Duodenal mucosa (tissue), 2 donors: ENCODE measurements at regions not wholly inside any gene's neighbourhood (a gene's known extent, or its start where the extent isn't known, plus 50 kb on each side); places are given as distances from the start of the nearest gene placed in this dataset.

Experiments
- H3K27ac ChIP-seq: one replicate; pipeline ENCODE4 v1.7.0; 2013; ENCODE audit warnings: low read depth, low read length
- H3K27me3 ChIP-seq, 2 donors: one replicate each; pipeline ENCODE4 v1.7.0; 2013; ENCODE audit warnings: low read length in 2 of 2, control low read depth in 1 of 2; ENCODE audit not compliant: insufficient read depth in 2 of 2, control insufficient read depth in 1 of 2
- H3K36me3 ChIP-seq, 2 donors: one replicate each; pipeline ENCODE4 v1.7.0; 2013; ENCODE audit warnings: low read length in 2 of 2, control low read depth in 1 of 2; ENCODE audit not compliant: insufficient read depth in 2 of 2, control insufficient read depth in 1 of 2
- H3K4me1 ChIP-seq, 2 donors: one replicate each; pipeline ENCODE4 v1.7.0; 2013; ENCODE audit warnings: low read length in 2 of 2, control low read depth in 1 of 2; ENCODE audit not compliant: insufficient read depth in 2 of 2, control insufficient read depth in 1 of 2
- H3K4me3 ChIP-seq, 2 donors: one replicate each; pipeline ENCODE4 v1.7.0; 2013; ENCODE audit warnings: low read length in 2 of 2, low read depth in 1 of 2
- H3K9ac ChIP-seq, 2 donors: one replicate each; pipeline ENCODE4 v1.7.0; 2013; ENCODE audit warnings: low read length in 2 of 2, low read depth in 1 of 2
- H3K9me3 ChIP-seq, 2 donors: one replicate each; pipeline ENCODE4 v1.7.0; 2013; ENCODE audit warnings: low read length in 2 of 2, control low read depth in 1 of 2; ENCODE audit not compliant: control insufficient read depth in 1 of 2

GRCh38 chr9:126261584-126262356, 64.9 kb upstream of the MVB12B start:
- H3K27me3 ChIP-seq, result peaks cover 5 to 17% of the 10 kb centered on the region in 2 donors
- H3K4me1 ChIP-seq, result no peaks in the 10 kb centered on the region
- no peak overlapping the region for H3K4me3 ChIP-seq
- H3K9me3 ChIP-seq, result no peaks in the 10 kb centered on the region
- no peak overlapping the region for H3K27ac ChIP-seq
- H3K36me3 ChIP-seq, result no peaks in the 10 kb centered on the region
- no peak overlapping the region for H3K9ac ChIP-seq

DNA sequence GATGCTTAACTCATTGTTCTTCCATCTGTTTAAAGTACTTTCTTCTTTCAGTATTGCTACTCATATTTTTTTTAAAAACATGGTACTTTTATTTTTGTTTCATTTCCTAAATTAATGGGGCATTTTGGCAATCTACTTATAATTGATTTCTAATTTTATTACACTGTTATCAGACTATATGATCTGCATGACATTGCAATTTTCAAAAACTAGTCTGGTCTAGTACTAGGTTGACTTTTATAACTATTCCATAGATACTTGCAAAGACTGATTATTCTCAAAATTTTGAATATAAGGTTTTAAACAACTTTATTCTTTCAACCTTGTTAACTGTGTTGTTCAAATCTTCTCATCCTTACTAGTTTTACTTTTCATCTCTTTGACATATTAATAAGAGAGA, 63.9 kb upstream of the MVB12B start:
- Histone ChIP-seq H3K4me1 (no peaks in the 10 kb centered on the region), H3K9ac (no peak overlapping the region), H3K4me3 (no peak overlapping the region), H3K9me3 (no peaks in the 10 kb centered on the region), H3K27ac (no peak overlapping the region), H3K27me3 (peaks cover 7 to 26% of the 10 kb centered on the region in 2 donors), H3K36me3 (no peaks in the 10 kb centered on the region)

- Histone ChIP-seq H3K4me1 (no peaks in the 10 kb centered on the region), H3K27ac (no peak overlapping the region), H3K36me3 (no peaks in the 10 kb centered on the region), H3K4me3 (no peak overlapping the region), H3K9me3 (no peaks in the 10 kb centered on the region), H3K9ac (no peak overlapping the region), H3K27me3 (peaks cover 5 to 12% of the 10 kb centered on the region in 2 donors)
Observed at GRCh38 chr9:126270556-126270955, 56.1 kb upstream of the MVB12B start.

DNA sequence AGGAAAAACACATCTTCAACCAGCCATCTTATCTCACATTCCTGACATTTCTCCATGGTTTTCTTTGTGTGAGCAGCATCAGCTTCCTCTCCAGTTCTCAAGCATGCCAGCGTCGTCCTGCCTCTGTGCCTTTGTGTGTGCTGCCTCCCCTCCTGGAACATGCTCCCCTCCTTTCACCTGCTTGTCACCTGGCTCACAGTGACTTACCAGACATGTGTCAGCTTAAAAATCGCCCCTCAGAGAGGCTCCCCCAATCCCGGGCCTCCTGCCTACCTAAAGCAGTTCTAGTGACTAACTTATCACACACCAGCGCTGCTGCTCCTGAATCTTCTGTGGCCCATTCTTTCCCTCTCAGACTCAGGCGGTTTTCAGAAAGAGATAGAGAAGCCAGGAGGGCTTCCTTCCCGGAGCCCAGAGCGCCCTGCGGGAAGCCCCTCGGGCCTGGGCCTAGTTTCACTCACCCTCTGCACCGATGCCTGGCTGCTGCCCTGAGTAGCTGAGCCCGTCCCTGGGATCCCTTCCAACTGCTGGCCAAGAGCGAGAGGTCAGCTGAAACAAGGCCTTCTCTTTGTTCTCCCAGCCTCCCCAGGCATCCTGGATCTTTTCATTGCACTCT, 51.1 kb upstream of the MVB12B start:
- no peaks in the 10 kb centered on the region for H3K9me3 ChIP-seq
- no peak overlapping the region for H3K4me3 ChIP-seq
- H3K27ac ChIP-seq, result no peak overlapping the region
- H3K9ac ChIP-seq, result no peak overlapping the region
- H3K27me3 ChIP-seq, result peaks cover 0 to 6% of the 10 kb centered on the region in 2 donors
- H3K36me3 ChIP-seq, result no peaks in the 10 kb centered on the region
- no peaks in the 10 kb centered on the region for H3K4me1 ChIP-seq

DNA sequence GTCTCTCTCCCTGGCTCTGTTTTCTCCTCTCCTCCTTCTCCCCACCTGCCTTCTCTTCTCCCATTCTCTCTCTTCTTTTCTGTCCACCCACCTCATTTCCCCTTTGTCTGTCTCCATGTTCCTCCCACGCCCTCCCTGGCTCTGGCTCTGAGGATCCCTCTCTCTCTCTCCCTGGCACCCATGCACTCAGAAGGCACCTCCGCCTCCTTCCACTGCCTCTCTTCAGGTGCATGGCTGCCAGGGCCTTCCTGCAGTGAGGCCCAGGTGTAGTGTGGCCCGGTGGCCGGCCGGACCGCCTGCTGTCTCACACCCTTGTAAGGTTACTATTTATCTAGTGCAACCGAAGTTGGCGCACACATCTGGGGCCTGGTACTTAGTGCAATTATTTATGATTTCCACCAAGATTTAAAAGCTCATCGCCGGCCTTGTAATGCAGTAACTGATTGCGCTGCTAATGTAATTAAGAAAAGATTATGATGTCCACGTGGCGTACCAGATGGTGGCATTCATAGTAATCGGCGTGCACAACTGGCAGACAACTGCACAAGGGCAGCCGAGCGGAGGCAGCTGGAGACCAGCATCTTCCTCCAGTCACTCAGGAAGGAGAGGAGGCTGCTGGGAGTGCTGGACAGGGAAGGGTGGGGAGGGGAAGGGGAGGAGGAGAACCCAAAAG, 50.4 kb upstream of the MVB12B start:
- Histone ChIP-seq H3K9ac (no peak overlapping the region), H3K27ac (no peak overlapping the region), H3K27me3 (peaks cover 0 to 6% of the 10 kb centered on the region in 2 donors), H3K36me3 (no peaks in the 10 kb centered on the region), H3K9me3 (no peaks in the 10 kb centered on the region), H3K4me1 (no peaks in the 10 kb centered on the region), H3K4me3 (no peak overlapping the region)
